HCT116 (cell line): ENCODE measurements at regions not wholly inside any gene's neighbourhood (a gene's known extent, or its start where the extent isn't known, plus 50 kb on each side); places are given as distances from the start of the nearest gene placed in this dataset.

ENCODE experiments used
- ATAC-seq: fragments of 200-7000 bp; cut with Tn5 transposase; 2 replicates; pipeline ENCODE4 v1.9.1; 2020; ENCODE audit warnings: mild to moderate bottlenecking, moderate library complexity
- BruUV-seq: library from RNA; stranded (reverse); fragments of 400-500 nt; replicated peaks from 2 replicates; lab custom pipeline; 2021; lab: Mats Ljungman, UMichigan
- CTCF ChIA-PET: fragments of 300-600 bp; sonication (Branson Sonifier 250); formaldehyde crosslinking; loops from one replicate; lab custom pipeline; 2021; ENCODE audit warnings: antibody characterized with exemption; lab: Charles Lee
- POLR2A ChIA-PET: fragments of 300-600, 350-600 bp; sonication (Branson Sonifier 250); formaldehyde crosslinking; loops from one replicate; lab custom pipeline; 2021; ENCODE audit warnings: antibody characterized with exemption; lab: Charles Lee
- RAD21 ChIA-PET, 2 experiments: fragments of 300-600 bp; sonication (Branson Sonifier 250); formaldehyde crosslinking; loops; one replicate each; lab custom pipeline; 2023; ENCODE audit warnings: low total read pairs in 2 of 2; ENCODE audit not compliant: uncharacterized antibody in 2 of 2, unreplicated experiment in 2 of 2, low non-redundant PET in 1 of 2; lab: Charles Lee
- DNase-seq: peaks from one replicate; pipeline ENCODE4 v3.0.0-alpha.2; 2010; ENCODE audit warnings: low read depth, low spot score
- H2AFZ ChIP-seq: fragments of 200-600 bp; shearing (Covaris generic), sonication (generic); 2 replicates; pipeline ENCODE4 v1.6.1; 2017; ENCODE audit warnings: low read depth, mixed run types, mixed read lengths, antibody characterized with exemption, low read length; ENCODE audit not compliant: poor library complexity, severe bottlenecking
- H3K27ac ChIP-seq: 2 replicates; pipeline ENCODE4 v1.5.1; 2012; ENCODE audit warnings: low read depth, low read length
- H3K27me3 ChIP-seq: fragments of 200-600 bp; sonication (generic); 2 replicates; pipeline ENCODE4 v1.6.1; 2016; ENCODE audit warnings: mixed run types, low read length, mixed read lengths; ENCODE audit not compliant: insufficient read depth
- H3K36me3 ChIP-seq, 2 experiments: fragments of 200-500 bp in 1 of 2; fragments of 200-600 bp in 1 of 2; sonication (Bioruptor generic) in 1 of 2; sonication (generic) in 1 of 2; 2 replicates each; pipeline versions ENCODE4 v1.5.1 to v1.6.1; 2014 to 2016; ENCODE audit warnings: low read length in 2 of 2, inconsistent platforms in 1 of 2, mixed read lengths in 1 of 2, mixed run types in 1 of 2; ENCODE audit not compliant: insufficient read depth in 2 of 2, control insufficient read depth in 1 of 2
- H3K4me1 ChIP-seq, 2 experiments: fragments of 200-600 bp in 1 of 2; sonication (generic) in 1 of 2; 2 replicates each; pipeline versions ENCODE4 v1.5.1 to v1.6.1; 2012 to 2017; ENCODE audit warnings: low read length in 2 of 2, inconsistent platforms in 1 of 2, mild to moderate bottlenecking in 1 of 2, mixed read lengths in 1 of 2, mixed run types in 1 of 2, moderate library complexity in 1 of 2; ENCODE audit not compliant: insufficient read depth in 2 of 2, control insufficient read depth in 1 of 2
- H3K4me2 ChIP-seq: fragments of 200-600 bp; sonication (generic); 2 replicates; pipeline ENCODE4 v1.6.1; 2017; ENCODE audit warnings: mixed run types, low read length, mixed read lengths
- H3K4me3 ChIP-seq, 2 experiments: fragments of 200-600 bp in 1 of 2; sonication (generic) in 1 of 2; replicated peaks in 1 of 2; 2 replicates each; pipeline ENCODE4 v1.5.1; 2011 to 2016; ENCODE audit warnings: low read length in 2 of 2, control low read depth in 1 of 2, low read depth in 1 of 2, mild to moderate bottlenecking in 1 of 2, mixed read lengths in 1 of 2, mixed run types in 1 of 2
- H3K79me2 ChIP-seq: fragments of 200-600 bp; sonication (generic); 2 replicates; pipeline ENCODE4 v1.6.1; 2017; ENCODE audit warnings: mild to moderate bottlenecking, mixed run types, low read length, moderate library complexity, mixed read lengths; ENCODE audit not compliant: insufficient read depth
- H3K9ac ChIP-seq: fragments of 200-600 bp; sonication (generic); 2 replicates; pipeline ENCODE4 v1.6.1; 2016; ENCODE audit warnings: low read length, mixed read lengths
- H3K9me2 ChIP-seq: fragments of 200-600 bp; sonication (generic), shearing (Covaris generic); 2 replicates; pipeline ENCODE4 v1.6.1; 2017; ENCODE audit warnings: mixed run types, mild to moderate bottlenecking, moderate library complexity; ENCODE audit not compliant: insufficient read depth
- H3K9me3 ChIP-seq, 2 experiments: fragments of 200-500 bp in 1 of 2; fragments of 200-600 bp in 1 of 2; sonication (Bioruptor generic) in 1 of 2; sonication (generic) in 1 of 2; 2 replicates each; pipeline ENCODE4 v1.6.1; 2014 to 2017; ENCODE audit warnings: low read length in 2 of 2, mixed read lengths in 2 of 2, inconsistent platforms in 1 of 2, low read depth in 1 of 2, mild to moderate bottlenecking in 1 of 2, mixed run types in 1 of 2, moderate library complexity in 1 of 2; ENCODE audit not compliant: control insufficient read depth in 1 of 2, insufficient read depth in 1 of 2
- H4K20me1 ChIP-seq: fragments of 200-600 bp; sonication (generic), shearing (Covaris generic); 2 replicates; pipeline ENCODE4 v1.6.1; 2017; ENCODE audit warnings: mixed run types, mild to moderate bottlenecking, moderate library complexity; ENCODE audit not compliant: insufficient read depth
- ATF3 ChIP-seq: IDR thresholded peaks from 2 replicates; pipeline ENCODE4 v1.6.1; 2012
- CBX3 ChIP-seq: IDR thresholded peaks from 2 replicates; pipeline ENCODE4 v1.6.1; 2012; ENCODE audit warnings: low read depth
- CTCF ChIP-seq, 3 experiments: fragments of 200-600 bp in 1 of 3; sonication (generic) in 1 of 3; IDR thresholded peaks in 2 of 3; conservative IDR thresholded peaks in 1 of 3; 2 replicates each; pipeline ENCODE4 v1.5.1; 2012 to 2017; ENCODE audit warnings: low read depth in 2 of 3, low read length in 2 of 3, antibody characterized with exemption in 1 of 3, borderline replicate concordance in 1 of 3, control low read depth in 1 of 3, mild to moderate bottlenecking in 1 of 3, mixed read lengths in 1 of 3, mixed run types in 1 of 3, moderate library complexity in 1 of 3; ENCODE audit not compliant: insufficient read depth in 1 of 3
- EGR1 ChIP-seq: IDR thresholded peaks from 2 replicates; pipeline ENCODE4 v1.6.1; 2012; ENCODE audit warnings: low read depth
- EZH2 ChIP-seq: fragments of 200-600 bp; sonication (generic); IDR thresholded peaks from 2 replicates; pipeline ENCODE4 v1.6.1; 2017; ENCODE audit warnings: antibody characterized with exemption, mixed run types
- EZH2phosphoT487 ChIP-seq: fragments of 200-600 bp; IDR thresholded peaks from 2 replicates; pipeline ENCODE4 v1.6.1; 2018; ENCODE audit warnings: antibody characterized with exemption, borderline replicate concordance
- FOSL1 ChIP-seq: IDR thresholded peaks from 2 replicates; pipeline ENCODE4 v1.6.1; 2012; ENCODE audit warnings: low read depth
- JUND ChIP-seq: IDR thresholded peaks from 2 replicates; pipeline ENCODE4 v1.6.1; 2012
- POLR2A ChIP-seq: IDR thresholded peaks from 2 replicates; pipeline ENCODE4 v1.7.0; 2011; ENCODE audit warnings: borderline replicate concordance; ENCODE audit not compliant: insufficient read depth, insufficient read length; ENCODE audit errors: extremely low read depth
- POLR2AphosphoS5 ChIP-seq: IDR thresholded peaks from 2 replicates; pipeline ENCODE4 v1.6.1; 2011; ENCODE audit warnings: mild to moderate bottlenecking, low read depth, low read length, moderate library complexity
- REST ChIP-seq: IDR thresholded peaks from 2 replicates; pipeline ENCODE4 v1.6.1; 2012; ENCODE audit warnings: low read depth
- SIN3A ChIP-seq: IDR thresholded peaks from 2 replicates; pipeline ENCODE4 v1.6.1; 2012; ENCODE audit warnings: low read depth
- SP1 ChIP-seq: IDR thresholded peaks from 2 replicates; pipeline ENCODE4 v1.6.1; 2012; ENCODE audit warnings: low read depth
- SRF ChIP-seq: IDR thresholded peaks from 2 replicates; pipeline ENCODE4 v1.6.1; 2012; ENCODE audit warnings: low read depth
- YY1 ChIP-seq: IDR thresholded peaks from 2 replicates; pipeline ENCODE4 v1.6.1; 2011; ENCODE audit warnings: low read length, low read depth, moderate library complexity, mild to moderate bottlenecking; ENCODE audit not compliant: insufficient replicate concordance; ENCODE audit errors: extremely low read depth
- ZNF274 ChIP-seq: fragments of 200-500 bp; sonication (Bioruptor generic); IDR thresholded peaks from 2 replicates; pipeline ENCODE4 v1.6.1; 2014; ENCODE audit warnings: mild to moderate bottlenecking, low read depth, low read length, inconsistent platforms
- intact Hi-C: fragments of 100-400 bp; cut with micrococcal nuclease; formaldehyde crosslinking; loops from 2 replicates; pipeline ENCODE4 v1.10.0; 2022
- TF ChIP-seq, protein P1 (sequence below): IDR thresholded peaks from 2 replicates; pipeline ENCODE4 v1.6.1; 2012
- TF ChIP-seq, protein P2 (sequence below): IDR thresholded peaks from 2 replicates; pipeline ENCODE4 v1.6.1; 2011; ENCODE audit warnings: mild to moderate bottlenecking, low read length, moderate library complexity; ENCODE audit not compliant: insufficient replicate concordance; ENCODE audit errors: extremely low read depth

- Histone ChIP-seq H3K9me2 (no peaks in the 10 kb centered on the region), H2AFZ (no peak overlapping the region), H3K4me1 (no peaks in the 10 kb centered on the region), H4K20me1 (no peaks in the 10 kb centered on the region), H3K4me2 (no peak overlapping the region), H3K9ac (no peak overlapping the region), H3K27ac (no peak overlapping the region), H3K27me3 (peaks cover 63% of the 10 kb centered on the region), H3K79me2 (no peaks in the 10 kb centered on the region), H3K4me3 (no peak overlapping the region), H3K9me3 (no peaks in the 10 kb centered on the region), H3K36me3 (no peaks in the 10 kb centered on the region)
- DNase-seq: no peak
- no TSS peak for BruUV-seq
- ATAC-seq: no peak
- intact Hi-C loops: no loop called here
- no peak for TF ChIP-seq REST
- no peak for TF ChIP-seq YY1
- no peak for TF ChIP-seq SP1
- TF ChIP-seq ATF3: no peak
- TF ChIP-seq JUND: no peak
- TF ChIP-seq, protein P1, sequence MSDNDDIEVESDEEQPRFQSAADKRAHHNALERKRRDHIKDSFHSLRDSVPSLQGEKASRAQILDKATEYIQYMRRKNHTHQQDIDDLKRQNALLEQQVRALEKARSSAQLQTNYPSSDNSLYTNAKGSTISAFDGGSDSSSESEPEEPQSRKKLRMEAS: no peak
- no peak for TF ChIP-seq EGR1
- TF ChIP-seq, protein P2, sequence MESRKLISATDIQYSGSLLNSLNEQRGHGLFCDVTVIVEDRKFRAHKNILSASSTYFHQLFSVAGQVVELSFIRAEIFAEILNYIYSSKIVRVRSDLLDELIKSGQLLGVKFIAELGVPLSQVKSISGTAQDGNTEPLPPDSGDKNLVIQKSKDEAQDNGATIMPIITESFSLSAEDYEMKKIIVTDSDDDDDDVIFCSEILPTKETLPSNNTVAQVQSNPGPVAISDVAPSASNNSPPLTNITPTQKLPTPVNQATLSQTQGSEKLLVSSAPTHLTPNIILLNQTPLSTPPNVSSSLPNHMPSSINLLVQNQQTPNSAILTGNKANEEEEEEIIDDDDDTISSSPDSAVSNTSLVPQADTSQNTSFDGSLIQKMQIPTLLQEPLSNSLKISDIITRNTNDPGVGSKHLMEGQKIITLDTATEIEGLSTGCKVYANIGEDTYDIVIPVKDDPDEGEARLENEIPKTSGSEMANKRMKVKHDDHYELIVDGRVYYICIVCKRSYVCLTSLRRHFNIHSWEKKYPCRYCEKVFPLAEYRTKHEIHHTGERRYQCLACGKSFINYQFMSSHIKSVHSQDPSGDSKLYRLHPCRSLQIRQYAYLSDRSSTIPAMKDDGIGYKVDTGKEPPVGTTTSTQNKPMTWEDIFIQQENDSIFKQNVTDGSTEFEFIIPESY: no peak
- no peak for TF ChIP-seq POLR2A
- TF ChIP-seq CTCF (IDR thresholded peaks at IDR 0.05 in 2 of 3, conservative IDR thresholded peaks at IDR 0.05 in 1 of 3; ENCODE audit: borderline replicate concordance in 1 of 3, insufficient read depth in 1 of 3, low read depth in 2 of 3, low read length in 2 of 3): no peak
- no peak for TF ChIP-seq EZH2phosphoT487
- no peak for TF ChIP-seq SIN3A
- no peak for TF ChIP-seq SRF
- TF ChIP-seq CBX3: no peak
- no peak for TF ChIP-seq ZNF274
- TF ChIP-seq FOSL1: no peak
- TF ChIP-seq POLR2AphosphoS5: no peak
- no peak for TF ChIP-seq EZH2
- ChIA-PET CTCF (no interaction called here), POLR2A (no interaction called here), RAD21 (no interaction called here)
Measured at GRCh38 chr11:128405112-128405511, 182.2 kb downstream of the ETS1 start.
